Iris pigment epithelial cell (primary cell): ENCODE measurements at regions not wholly inside any gene's neighbourhood (a gene's known extent, or its start where the extent isn't known, plus 50 kb on each side); places are given as distances from the start of the nearest gene placed in this dataset.
A peak's percentile ranks its signal among the peaks of the same experiment; 100 is the strongest.
"Not testable (repeated sequence)": the region's sequence is repeated elsewhere in the genome, so short reads cannot be mapped to it uniquely, and the experiment has no call there.

Experiments used
- DNase-seq: peaks from one replicate; pipeline ENCODE4 v3.0.0-alpha.2; 2011; ENCODE audit warnings: low read depth

GRCh38 chr12:87254381-87255030 lies 774.7 kb downstream of the C12orf50 start:
- peak; percentile 46 for DNase-seq

DNA sequence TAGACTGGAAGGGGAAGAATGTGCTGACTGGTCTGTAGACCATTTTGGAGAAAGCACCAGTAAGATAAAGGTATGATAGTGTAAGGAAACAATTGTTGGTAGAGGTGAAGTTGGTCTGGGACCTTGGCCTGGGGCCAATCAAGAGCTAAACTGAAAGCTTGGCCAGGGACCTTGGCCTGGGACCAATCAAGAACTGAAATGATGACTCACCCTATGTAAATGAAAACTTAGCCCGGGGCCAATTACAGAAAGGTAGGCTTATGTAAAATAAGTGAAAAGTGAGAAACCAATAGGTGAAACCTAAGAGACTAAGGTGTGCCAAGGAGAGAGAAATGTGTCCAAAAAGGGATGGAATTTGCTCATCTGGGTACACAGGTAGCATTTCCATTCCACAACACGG lies 776.0 kb downstream of the C12orf50 start:
- peak; percentile 40 for DNase-seq

GRCh38 chr12:87246726-87247125 lies 782.5 kb downstream of the C12orf50 start:
- DNase-seq, result no peak

- no peak for DNase-seq
These were observed 790.7 kb downstream of the C12orf50 start for GRCh38 chr12:87238466-87238865.

DNA sequence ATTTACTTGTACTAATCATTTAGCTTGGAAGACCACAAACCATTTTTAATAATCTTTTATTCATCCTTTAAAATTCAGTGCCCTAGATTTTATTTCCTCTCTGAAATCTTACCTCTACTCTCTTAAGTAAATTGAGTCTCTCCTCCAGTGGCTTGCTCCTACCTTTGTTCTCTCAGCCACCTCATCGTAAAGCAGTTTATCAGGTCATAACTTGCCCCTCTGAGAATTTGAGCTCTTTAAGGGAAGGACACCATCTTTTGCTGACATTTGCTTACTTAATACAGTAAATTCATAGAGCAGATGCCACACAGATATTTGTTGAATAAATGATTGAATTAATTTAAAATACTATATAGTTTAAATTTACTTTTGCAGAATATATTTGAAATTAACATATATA lies 794.3 kb downstream of the C12orf50 start:
- no peak for DNase-seq

DNA sequence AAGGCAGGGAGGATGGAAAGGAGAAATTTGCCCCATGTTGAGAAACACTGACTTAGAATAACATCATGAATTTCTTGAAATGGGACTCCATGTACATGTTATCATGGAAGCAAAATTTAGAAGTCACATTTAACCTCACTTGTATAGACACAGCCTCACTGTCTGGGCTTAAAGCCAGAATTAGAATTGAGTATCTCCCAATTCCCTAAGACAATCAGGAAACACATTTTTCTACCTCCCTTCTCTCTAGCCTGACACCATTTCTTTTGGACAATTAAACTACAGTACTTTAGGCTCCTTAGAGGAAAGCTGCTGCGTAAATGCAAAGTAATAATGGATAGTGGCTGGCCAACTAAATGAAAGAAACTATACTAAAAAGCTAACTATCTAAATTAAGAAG lies 795.5 kb downstream of the C12orf50 start:
- peak; percentile 42 for DNase-seq

DNA sequence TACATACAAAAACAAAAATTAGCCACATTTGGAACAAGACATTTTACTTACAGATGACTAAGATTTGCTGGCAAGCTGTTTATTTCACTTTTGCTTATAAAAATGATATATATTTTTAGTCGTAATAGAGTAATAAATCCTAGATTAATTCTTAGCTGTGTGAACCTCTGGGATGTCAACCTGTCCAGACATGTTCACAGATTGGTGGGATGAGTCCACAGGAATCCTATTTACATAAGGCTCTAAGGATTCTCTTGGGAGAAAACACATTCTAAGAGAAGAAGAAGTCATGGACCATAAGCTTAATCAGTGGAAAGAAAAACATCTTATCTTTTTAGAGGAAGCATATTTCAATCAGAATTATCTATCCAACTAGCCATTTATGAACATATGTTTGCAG lies 797.4 kb downstream of the C12orf50 start:
- DNase-seq, result peak; percentile 12

- DNase-seq, result no peak
These were observed 798.8 kb downstream of the C12orf50 start for GRCh38 chr12:87230441-87230840.

GRCh38 chr12:87227162-87227561 lies 802.0 kb downstream of the C12orf50 start:
- DNase-seq, result peak; percentile 92

GRCh38 chr12:87217491-87217890 lies 811.7 kb downstream of the C12orf50 start:
- peak; percentile 21 for DNase-seq

DNA sequence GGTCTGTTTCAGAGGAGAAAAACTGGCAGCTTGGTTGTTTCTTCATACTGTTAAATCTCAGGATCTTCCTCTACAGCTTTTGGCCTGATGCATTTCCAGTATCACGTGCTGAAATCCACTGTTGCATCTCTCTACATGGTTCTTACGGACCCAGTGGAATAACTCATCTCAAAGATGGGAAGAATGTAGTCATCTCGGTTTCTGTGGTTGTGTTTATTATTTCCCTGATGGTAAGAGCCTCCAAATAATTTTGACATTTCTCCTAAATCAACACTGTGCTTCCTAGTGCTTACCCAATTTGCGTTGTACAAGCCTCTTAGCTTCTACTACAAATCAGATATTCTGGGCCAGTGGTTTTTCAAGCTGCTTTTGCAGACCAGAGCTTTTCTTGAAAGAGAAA lies 812.8 kb downstream of the C12orf50 start:
- peak; percentile 90 for DNase-seq

GRCh38 chr12:87202189-87202588 lies 827.0 kb downstream of the C12orf50 start:
- DNase-seq, result no peak

DNA sequence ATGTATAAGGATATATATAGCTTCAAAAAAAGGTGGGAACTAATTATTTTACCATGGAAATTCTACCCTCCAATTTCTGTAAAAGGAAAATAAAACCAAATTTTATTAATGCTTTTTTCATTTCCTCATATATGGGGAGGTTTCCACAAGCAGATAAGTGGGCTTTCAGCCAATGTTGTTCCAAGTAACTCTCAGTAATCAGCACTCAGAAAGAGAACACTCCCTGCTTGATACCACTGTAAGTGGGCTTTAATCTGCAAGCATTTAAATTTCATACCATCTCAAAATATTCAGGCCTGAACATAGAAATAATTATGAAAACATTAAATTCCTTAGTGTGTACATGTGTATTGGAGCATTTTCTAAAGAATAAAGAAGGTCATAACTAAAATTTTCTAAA lies 827.6 kb downstream of the C12orf50 start:
- DNase-seq, result no peak

DNA sequence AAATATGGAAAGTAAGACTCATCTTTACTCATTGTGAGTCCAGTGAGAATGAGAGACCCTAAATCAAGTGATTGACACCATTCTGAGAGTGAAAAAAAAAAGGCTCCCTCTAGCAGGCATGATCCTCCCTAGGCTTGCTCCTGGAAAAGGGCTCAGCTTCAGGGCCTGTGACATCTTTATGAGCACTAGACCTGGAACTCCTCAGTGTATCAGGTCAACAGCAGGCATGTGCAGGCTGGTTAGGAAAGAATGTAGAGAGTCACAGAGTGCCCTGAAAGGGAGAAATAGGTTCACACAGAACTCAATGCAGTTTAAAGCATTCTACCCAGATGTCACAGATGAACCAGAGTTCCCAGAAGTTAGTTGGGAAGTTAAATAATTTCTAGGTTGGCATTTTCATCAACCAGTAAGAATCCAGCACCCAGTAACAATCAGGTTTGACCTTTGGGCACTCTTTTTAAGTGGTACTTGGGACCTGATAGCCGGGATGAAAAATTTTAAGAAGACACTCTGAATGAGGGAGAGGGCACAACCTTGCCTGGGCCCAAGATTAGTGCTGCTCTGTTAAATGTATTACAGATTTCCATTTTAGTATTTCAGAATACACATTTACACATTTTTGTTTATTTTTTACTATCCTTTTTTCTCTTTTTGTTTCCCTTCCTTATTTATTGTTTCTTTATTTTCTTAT lies 828.8 kb downstream of the C12orf50 start:
- DNase-seq, result no peak

DNA sequence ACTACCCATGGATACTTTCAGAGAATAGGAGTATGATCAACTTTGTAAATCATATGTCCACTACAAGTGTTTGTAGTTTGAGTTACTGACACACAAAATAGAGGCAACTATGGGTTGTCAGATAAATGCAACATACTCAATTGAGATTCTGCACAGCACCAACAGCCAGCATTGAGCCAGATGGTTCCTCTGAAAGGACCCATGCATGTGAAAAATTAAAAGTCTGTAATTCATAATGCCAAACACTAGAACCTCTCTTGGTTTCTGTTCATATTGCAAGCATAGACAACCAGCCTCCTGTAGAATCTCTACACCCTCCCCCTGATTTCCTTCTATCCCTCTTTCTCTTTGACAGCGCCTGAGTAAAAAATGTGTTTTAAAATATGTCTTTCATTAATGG lies 831.0 kb downstream of the C12orf50 start:
- no peak for DNase-seq

DNA sequence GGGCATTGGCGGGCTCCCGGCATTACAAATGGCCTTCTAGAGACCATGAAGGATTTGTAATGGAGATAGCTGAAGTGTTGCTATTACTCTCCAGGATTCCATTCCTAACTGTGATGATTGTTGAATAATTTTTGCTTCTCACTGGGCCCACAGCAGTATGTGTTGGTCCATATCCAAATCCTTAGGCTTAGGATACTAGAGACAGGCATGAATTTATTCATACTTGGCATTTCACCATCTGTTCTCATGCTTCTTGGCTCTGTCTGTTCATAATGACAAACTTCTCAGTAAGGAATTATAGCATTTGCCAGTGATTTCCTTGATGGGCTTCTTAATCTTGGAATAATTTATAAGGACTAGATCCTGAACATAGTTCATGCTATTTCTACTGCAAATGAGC lies 832.9 kb downstream of the C12orf50 start:
- peak; percentile 16 for DNase-seq

DNA sequence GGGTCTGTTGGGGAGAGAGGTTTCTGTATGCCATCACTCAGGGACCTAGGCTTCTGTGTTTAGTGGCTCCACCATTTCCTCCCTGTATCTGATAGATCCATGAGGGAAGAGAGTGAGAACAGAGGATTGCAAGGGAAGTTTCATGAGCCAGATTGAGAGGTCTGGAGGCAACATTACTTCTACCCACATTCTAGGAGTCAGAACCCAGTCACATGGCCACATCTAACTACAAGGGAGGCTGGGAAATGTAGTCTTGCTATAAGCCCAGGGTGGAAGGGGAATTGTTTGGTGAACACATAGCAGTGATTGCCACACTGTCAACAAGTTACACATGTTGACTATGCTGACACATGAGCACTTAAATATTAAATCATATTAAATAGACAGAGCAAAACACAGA lies 834.8 kb downstream of the C12orf50 start:
- DNase-seq, result not testable (repeated sequence)

DNA sequence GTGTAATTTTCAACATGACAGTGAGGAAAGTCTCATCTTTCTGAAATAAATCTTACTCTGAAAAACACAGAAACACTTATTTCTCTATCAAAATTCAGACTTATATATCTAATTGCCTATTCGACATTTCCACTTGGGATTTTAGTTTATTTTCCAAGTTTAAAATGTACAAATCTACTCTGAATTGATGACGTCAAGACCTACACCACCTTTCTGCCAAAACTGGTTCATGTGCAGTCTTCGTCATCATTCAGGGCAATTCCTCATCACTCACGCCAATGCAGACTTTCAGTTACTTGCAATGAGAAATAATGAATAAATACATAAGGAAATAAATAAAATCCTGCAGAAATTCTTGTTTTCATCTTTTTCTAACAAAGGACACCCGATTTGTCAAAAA lies 843.8 kb downstream of the C12orf50 start:
- no peak for DNase-seq

GRCh38 chr12:87182696-87183233 lies 846.4 kb downstream of the C12orf50 start:
- no peak for DNase-seq

DNA sequence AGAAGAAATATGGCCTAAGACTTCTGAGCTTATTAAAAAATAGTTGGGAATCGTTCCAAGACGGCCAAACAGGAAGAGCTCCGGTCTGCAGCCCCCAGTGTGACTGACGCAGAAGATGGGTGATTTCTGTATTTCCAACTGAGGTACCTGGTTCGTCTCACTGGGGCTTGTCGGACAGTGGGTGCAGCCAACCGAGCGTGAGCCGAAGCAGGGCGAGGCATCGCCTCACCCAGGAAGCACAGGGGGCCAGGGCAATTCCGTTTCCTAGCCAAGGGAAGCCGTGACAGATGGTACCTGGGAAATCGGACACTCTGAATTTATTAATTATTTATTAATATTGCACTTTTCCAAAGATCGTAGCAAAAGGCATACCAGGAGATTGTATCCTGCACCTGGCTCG lies 857.8 kb downstream of the C12orf50 start:
- no peak for DNase-seq

DNA sequence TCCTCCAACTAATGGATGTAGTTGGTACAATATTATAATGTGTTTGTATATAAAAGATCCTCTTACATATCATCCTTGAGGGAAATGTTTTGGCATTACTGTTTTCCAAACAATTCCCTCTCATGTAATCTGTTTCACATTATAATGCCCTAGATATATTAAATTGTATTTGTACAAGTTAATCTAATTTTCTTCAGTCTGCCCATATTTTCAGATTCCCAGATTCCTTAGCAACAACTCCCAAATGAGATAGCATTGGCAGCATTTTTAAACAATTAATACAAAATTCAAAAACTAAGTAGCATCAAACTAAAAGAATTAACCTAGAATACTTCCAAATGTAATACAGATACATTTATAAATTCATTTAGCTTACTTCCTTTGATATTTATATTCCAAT lies 860.2 kb downstream of the C12orf50 start:
- DNase-seq, result no peak

GRCh38 chr12:87165733-87166375 lies 863.3 kb downstream of the C12orf50 start:
- no peak for DNase-seq

DNA sequence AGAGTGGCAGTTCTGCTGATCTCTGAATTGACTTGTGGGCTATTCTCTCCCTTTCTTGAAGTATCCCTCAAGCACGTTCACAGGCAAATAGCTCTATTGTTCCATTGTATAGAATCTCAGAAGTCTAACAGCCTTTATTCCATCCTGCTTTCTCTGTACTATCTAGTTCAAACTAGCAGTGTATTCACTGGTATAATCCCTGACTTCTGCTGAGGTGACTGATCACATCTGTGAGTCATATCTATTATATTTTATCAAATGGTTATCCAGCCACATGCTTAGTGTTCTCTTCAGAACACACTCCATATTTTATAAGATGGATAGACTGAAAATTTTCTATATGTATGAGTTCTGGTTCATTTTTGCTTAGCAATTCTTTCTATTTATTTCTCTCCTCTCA lies 866.1 kb downstream of the C12orf50 start:
- DNase-seq, result peak; percentile 17
